ENCODE measurements at regions not wholly inside any gene's neighbourhood (a gene's known extent, or its start where the extent isn't known, plus 50 kb on each side); places are given as distances from the start of the nearest gene placed in this dataset.

DNA sequence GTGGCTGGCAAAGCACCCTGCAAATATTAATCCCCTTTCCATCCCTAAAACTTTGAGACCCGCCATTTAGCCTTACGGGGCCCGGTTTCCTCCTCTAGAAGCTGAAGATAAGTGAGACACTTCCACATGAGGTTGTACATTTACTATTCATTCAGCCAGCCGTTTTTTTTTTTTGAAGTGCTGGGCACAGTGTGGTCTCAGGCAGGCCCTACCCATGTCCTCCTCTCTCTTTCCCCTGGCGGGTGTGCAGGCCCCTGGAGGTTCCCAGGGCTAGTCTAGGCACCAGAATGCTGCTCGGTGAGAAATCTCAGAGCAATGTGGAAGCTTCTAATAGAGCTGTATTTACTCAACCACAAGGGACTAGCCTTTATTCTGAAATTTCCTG is 107.4 kb upstream of the LARP1 start:
- no peaks in the 10 kb centered on the region for H3K36me3 Mint-ChIP-seq (ENCODE audit: low read depth)
- intact Hi-C loops (cut with micrococcal nuclease) = no loop called here
- CTCF ChIA-PET = interaction anchor here (1.0 to 1.2 kb wide), 4 partner anchors 40 to 209 kb away, joined by 3 read pairs; no protein-coding TSS in a partner anchor
- POLR2A ChIA-PET = interaction anchor here (1.0 kb wide), 1 partner anchor 116 kb away, joined by 3 read pairs; no protein-coding TSS in a partner anchor
- TF ChIP-seq CTCF (IDR thresholded peaks at IDR 0.05) = no peak
- H3K9me3 Mint-ChIP-seq = peaks cover 11% of the 10 kb centered on the region
- no peak for ATAC-seq
- no peaks in the 10 kb centered on the region for H3K27me3 Mint-ChIP-seq
- peak overlapping the region; percentile 36 for H3K27ac Mint-ChIP-seq
- H3K4me1 Mint-ChIP-seq (ENCODE audit: low read depth) = peaks cover 13% of the 10 kb centered on the region
- DNase-seq = no peak
- peak overlapping the region; percentile 62 for H3K4me3 Mint-ChIP-seq

- peaks cover 11% of the 10 kb centered on the region for H3K9me3 Mint-ChIP-seq
- ChIA-PET CTCF (interaction anchor here (0.9 to 1.2 kb wide), 6 partner anchors 15 to 210 kb away, joined by 3 to 4 read pairs (median 3); no protein-coding TSS in a partner anchor), POLR2A (interaction anchor here (0.6 to 1.0 kb wide), 2 partner anchors 117 to 255 kb away, joined by 3 read pairs; no protein-coding TSS in a partner anchor)
- peak; percentile 72 for ATAC-seq
- DNase-seq = peak; percentile 64
- TF ChIP-seq CTCF (IDR thresholded peaks at IDR 0.05) = no peak
- peak overlapping the region; percentile 36 for H3K27ac Mint-ChIP-seq
- intact Hi-C loops (cut with micrococcal nuclease) = no loop called here
- H3K27me3 Mint-ChIP-seq = no peaks in the 10 kb centered on the region
- H3K36me3 Mint-ChIP-seq (ENCODE audit: low read depth) = no peaks in the 10 kb centered on the region
- peaks cover 13% of the 10 kb centered on the region for H3K4me1 Mint-ChIP-seq (ENCODE audit: low read depth)
- H3K4me3 Mint-ChIP-seq = peak overlapping the region; percentile 62
Observed at GRCh38 chr5:154647114-154647760, 107.9 kb upstream of the LARP1 start.

GRCh38 chr5:154646745-154647113 is 108.4 kb upstream of the LARP1 start:
- no peaks in the 10 kb centered on the region for H3K36me3 Mint-ChIP-seq (ENCODE audit: low read depth)
- peak overlapping the region; percentile 62 for H3K4me3 Mint-ChIP-seq
- TF ChIP-seq CTCF (IDR thresholded peaks at IDR 0.05) = no peak
- peaks cover 11% of the 10 kb centered on the region for H3K9me3 Mint-ChIP-seq
- intact Hi-C loops (cut with micrococcal nuclease) = no loop called here
- POLR2A ChIA-PET = interaction anchor here (0.6 kb wide), 1 partner anchor 256 kb away, joined by 3 read pairs; no protein-coding TSS in a partner anchor
- H3K4me1 Mint-ChIP-seq (ENCODE audit: low read depth) = peaks cover 13% of the 10 kb centered on the region
- DNase-seq (no peak), ATAC-seq (peak; percentile 15)
- no peak overlapping the region for H3K27ac Mint-ChIP-seq
- H3K27me3 Mint-ChIP-seq = no peaks in the 10 kb centered on the region
- CTCF ChIA-PET = interaction anchor here (0.9 to 1.2 kb wide), 4 partner anchors 15 to 210 kb away, joined by 3 to 4 read pairs (median 3); no protein-coding TSS in a partner anchor

GRCh38 chr5:154644745-154645411 is 110.3 kb upstream of the LARP1 start:
- Mint-ChIP-seq H3K4me1 (ENCODE audit: low read depth) (peaks cover 13% of the 10 kb centered on the region), H3K36me3 (ENCODE audit: low read depth) (no peaks in the 10 kb centered on the region), H3K4me3 (no peak overlapping the region), H3K27ac (no peak overlapping the region), H3K27me3 (no peaks in the 10 kb centered on the region), H3K9me3 (peaks cover 11% of the 10 kb centered on the region)
- no peak for DNase-seq
- ChIA-PET CTCF (no interaction called here), POLR2A (interaction anchor here (0.5 kb wide), 1 partner anchor 181 kb away, joined by 4 read pairs; no protein-coding TSS in a partner anchor)
- intact Hi-C loops (cut with micrococcal nuclease) = no loop called here
- ATAC-seq = no peak
- no peak for TF ChIP-seq CTCF (IDR thresholded peaks at IDR 0.05)
